ENCODE measurements at regions not wholly inside any gene's neighbourhood (a gene's known extent, or its start where the extent isn't known, plus 50 kb on each side); places are given as distances from the start of the nearest gene placed in this dataset.

- Histone ChIP-seq H3K9ac (ENCODE audit: low read depth, low read length) (no peak overlapping the region), H3K27me3 (ENCODE audit: insufficient read depth, low read length) (no peaks in the 10 kb centered on the region), H3K4me3 (ENCODE audit: low read length) (no peak overlapping the region), H3K27ac (ENCODE audit: low read length) (no peak overlapping the region), H3K4me1 (ENCODE audit: insufficient read depth, low read length) (peaks cover 10% of the 10 kb centered on the region), H3K36me3 (ENCODE audit: insufficient read depth, low read depth, low read length) (no peaks in the 10 kb centered on the region), H3K9me3 (ENCODE audit: insufficient read depth, low read depth, low read length) (no peaks in the 10 kb centered on the region)
Observed at GRCh38 chr9:86718388-86719049, 228.8 kb downstream of the GAS1 start.

DNA sequence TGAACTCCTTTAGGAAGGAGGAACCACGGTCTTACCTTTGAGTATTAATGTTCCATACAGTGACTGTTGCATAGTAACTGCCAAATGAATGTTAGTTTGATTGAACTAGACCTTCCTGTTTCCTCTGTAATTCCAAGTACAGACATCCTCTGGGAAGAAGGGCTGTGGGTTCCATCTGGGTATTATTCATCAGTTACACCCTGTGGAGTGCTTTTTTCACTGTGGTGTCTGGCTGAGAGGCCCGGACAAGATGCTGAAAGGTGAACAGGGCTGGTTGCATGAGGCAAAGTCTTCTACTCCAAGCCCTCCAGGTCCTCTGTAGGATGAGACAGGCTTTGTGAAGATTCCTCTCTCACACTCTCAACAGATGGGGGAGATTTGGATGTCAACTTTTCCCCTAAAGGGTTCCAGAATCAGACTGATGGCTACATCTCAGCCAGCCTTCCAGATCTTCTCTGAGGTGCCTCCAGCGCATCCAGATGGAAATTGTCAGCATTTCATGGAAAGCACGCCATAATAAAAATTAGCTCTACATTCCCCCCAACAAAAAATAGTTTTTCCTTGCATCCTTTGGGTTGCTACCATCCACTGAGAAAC lies 230.9 kb downstream of the GAS1 start:
- no peaks in the 10 kb centered on the region for H3K27me3 ChIP-seq (ENCODE audit: insufficient read depth, low read length)
- no peak overlapping the region for H3K27ac ChIP-seq (ENCODE audit: low read length)
- no peak overlapping the region for H3K9ac ChIP-seq (ENCODE audit: low read depth, low read length)
- no peak overlapping the region for H3K4me3 ChIP-seq (ENCODE audit: low read length)
- H3K36me3 ChIP-seq (ENCODE audit: insufficient read depth, low read depth, low read length) = no peaks in the 10 kb centered on the region
- H3K4me1 ChIP-seq (ENCODE audit: insufficient read depth, low read length) = peaks cover 5% of the 10 kb centered on the region
- H3K9me3 ChIP-seq (ENCODE audit: insufficient read depth, low read depth, low read length) = no peaks in the 10 kb centered on the region

- no peaks in the 10 kb centered on the region for H3K27me3 ChIP-seq (ENCODE audit: insufficient read depth, low read length)
- no peak overlapping the region for H3K27ac ChIP-seq (ENCODE audit: low read length)
- H3K4me1 ChIP-seq (ENCODE audit: insufficient read depth, low read length) = no peaks in the 10 kb centered on the region
- no peaks in the 10 kb centered on the region for H3K9me3 ChIP-seq (ENCODE audit: insufficient read depth, low read depth, low read length)
- H3K9ac ChIP-seq (ENCODE audit: low read depth, low read length) = no peak overlapping the region
- H3K4me3 ChIP-seq (ENCODE audit: low read length) = no peak overlapping the region
- no peaks in the 10 kb centered on the region for H3K36me3 ChIP-seq (ENCODE audit: insufficient read depth, low read depth, low read length)
Observed at GRCh38 chr9:86714999-86715398, 232.3 kb downstream of the GAS1 start.

DNA sequence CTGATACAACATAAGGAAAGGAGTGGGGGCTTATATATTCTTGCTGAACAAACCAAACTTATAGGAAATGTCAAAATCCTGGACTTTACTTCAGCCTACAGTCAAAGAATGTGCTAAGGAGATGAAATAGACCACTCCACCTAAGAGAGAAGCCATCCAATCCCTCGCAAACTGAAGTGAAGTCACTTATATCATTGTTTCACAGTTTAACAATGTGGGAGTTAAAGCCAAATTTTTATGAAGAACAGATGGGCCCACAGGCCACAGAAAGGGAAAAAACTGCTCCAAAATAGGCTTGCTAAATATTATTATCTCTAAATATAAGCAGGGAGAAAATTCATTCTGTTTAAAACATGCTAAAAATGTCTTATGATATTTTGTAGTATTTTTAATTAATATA lies 233.3 kb downstream of the GAS1 start:
- Histone ChIP-seq H3K36me3 (ENCODE audit: insufficient read depth, low read depth, low read length) (no peaks in the 10 kb centered on the region), H3K4me3 (ENCODE audit: low read length) (no peak overlapping the region), H3K4me1 (ENCODE audit: insufficient read depth, low read length) (no peaks in the 10 kb centered on the region), H3K9ac (ENCODE audit: low read depth, low read length) (no peak overlapping the region), H3K9me3 (ENCODE audit: insufficient read depth, low read depth, low read length) (no peaks in the 10 kb centered on the region), H3K27me3 (ENCODE audit: insufficient read depth, low read length) (no peaks in the 10 kb centered on the region), H3K27ac (ENCODE audit: low read length) (no peak overlapping the region)

GRCh38 chr9:86713470-86713869 lies 233.8 kb downstream of the GAS1 start:
- no peaks in the 10 kb centered on the region for H3K27me3 ChIP-seq (ENCODE audit: insufficient read depth, low read length)
- H3K9me3 ChIP-seq (ENCODE audit: insufficient read depth, low read depth, low read length) = no peaks in the 10 kb centered on the region
- no peak overlapping the region for H3K9ac ChIP-seq (ENCODE audit: low read depth, low read length)
- no peaks in the 10 kb centered on the region for H3K36me3 ChIP-seq (ENCODE audit: insufficient read depth, low read depth, low read length)
- H3K4me3 ChIP-seq (ENCODE audit: low read length) = no peak overlapping the region
- H3K4me1 ChIP-seq (ENCODE audit: insufficient read depth, low read length) = no peaks in the 10 kb centered on the region
- H3K27ac ChIP-seq (ENCODE audit: low read length) = no peak overlapping the region

DNA sequence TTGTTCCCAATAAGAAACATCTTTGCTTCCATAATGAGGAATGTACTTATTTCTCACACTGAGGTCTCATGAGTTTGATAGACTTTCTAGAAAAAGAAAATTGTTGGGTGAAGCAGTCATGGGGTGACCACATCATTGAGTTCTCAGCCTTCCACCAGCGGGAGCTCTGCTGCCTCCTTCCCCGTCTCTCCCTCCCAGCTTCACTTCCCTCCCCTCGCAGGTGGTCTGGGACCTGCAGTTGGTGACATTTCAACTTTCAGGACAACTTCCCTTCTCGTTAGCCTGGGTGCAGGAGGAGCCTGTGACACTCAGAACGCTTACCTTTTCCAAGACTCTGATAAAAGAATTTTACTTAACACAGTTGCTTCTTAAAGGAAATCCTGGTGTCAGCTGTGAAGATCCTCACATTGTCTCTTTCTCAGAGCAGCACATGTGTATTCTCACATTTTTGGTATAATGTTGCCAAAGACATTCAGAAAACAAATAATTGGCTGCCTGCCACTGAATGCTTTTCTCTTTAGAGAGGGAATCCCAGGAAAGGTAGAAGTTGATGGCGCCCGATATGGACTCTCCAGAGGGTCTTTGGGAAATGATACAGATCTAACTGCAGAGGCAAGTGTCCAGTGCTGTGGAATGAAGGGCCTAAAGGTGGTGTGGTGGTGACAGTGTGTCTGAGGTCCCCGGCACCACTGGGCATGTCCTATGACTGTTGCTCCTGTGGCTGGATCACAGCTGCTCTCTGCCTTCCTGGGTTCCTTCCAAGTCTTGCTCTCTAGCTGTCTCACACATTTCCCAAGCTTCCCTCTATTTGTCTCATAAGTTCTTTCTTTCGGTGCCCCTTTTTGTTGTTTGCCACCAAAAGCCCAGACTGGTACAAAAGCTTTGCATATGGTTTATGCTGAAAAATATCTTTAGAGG lies 238.1 kb downstream of the GAS1 start:
- H3K4me1 ChIP-seq (ENCODE audit: insufficient read depth, low read length) = no peaks in the 10 kb centered on the region
- no peaks in the 10 kb centered on the region for H3K36me3 ChIP-seq (ENCODE audit: insufficient read depth, low read depth, low read length)
- no peaks in the 10 kb centered on the region for H3K9me3 ChIP-seq (ENCODE audit: insufficient read depth, low read depth, low read length)
- H3K4me3 ChIP-seq (ENCODE audit: low read length) = no peak overlapping the region
- H3K27me3 ChIP-seq (ENCODE audit: insufficient read depth, low read length) = no peaks in the 10 kb centered on the region
- no peak overlapping the region for H3K9ac ChIP-seq (ENCODE audit: low read depth, low read length)
- no peak overlapping the region for H3K27ac ChIP-seq (ENCODE audit: low read length)

- H3K4me1 ChIP-seq (ENCODE audit: insufficient read depth, low read length) = no peaks in the 10 kb centered on the region
- H3K36me3 ChIP-seq (ENCODE audit: insufficient read depth, low read depth, low read length) = no peaks in the 10 kb centered on the region
- no peak overlapping the region for H3K9ac ChIP-seq (ENCODE audit: low read depth, low read length)
- H3K27me3 ChIP-seq (ENCODE audit: insufficient read depth, low read length) = no peaks in the 10 kb centered on the region
- no peaks in the 10 kb centered on the region for H3K9me3 ChIP-seq (ENCODE audit: insufficient read depth, low read depth, low read length)
- no peak overlapping the region for H3K4me3 ChIP-seq (ENCODE audit: low read length)
- H3K27ac ChIP-seq (ENCODE audit: low read length) = no peak overlapping the region
Observed at GRCh38 chr9:86707932-86708510, 239.3 kb downstream of the GAS1 start.

GRCh38 chr9:86706391-86706790 lies 240.9 kb downstream of the GAS1 start:
- Histone ChIP-seq H3K4me3 (ENCODE audit: low read length) (no peak overlapping the region), H3K36me3 (ENCODE audit: insufficient read depth, low read depth, low read length) (no peaks in the 10 kb centered on the region), H3K27me3 (ENCODE audit: insufficient read depth, low read length) (no peaks in the 10 kb centered on the region), H3K9ac (ENCODE audit: low read depth, low read length) (no peak overlapping the region), H3K9me3 (ENCODE audit: insufficient read depth, low read depth, low read length) (no peaks in the 10 kb centered on the region), H3K27ac (ENCODE audit: low read length) (no peak overlapping the region), H3K4me1 (ENCODE audit: insufficient read depth, low read length) (no peaks in the 10 kb centered on the region)

- Histone ChIP-seq H3K27me3 (ENCODE audit: insufficient read depth, low read length) (no peaks in the 10 kb centered on the region), H3K4me3 (ENCODE audit: low read length) (no peak overlapping the region), H3K9ac (ENCODE audit: low read depth, low read length) (no peak overlapping the region), H3K9me3 (ENCODE audit: insufficient read depth, low read depth, low read length) (no peaks in the 10 kb centered on the region), H3K4me1 (ENCODE audit: insufficient read depth, low read length) (no peaks in the 10 kb centered on the region), H3K36me3 (ENCODE audit: insufficient read depth, low read depth, low read length) (no peaks in the 10 kb centered on the region), H3K27ac (ENCODE audit: low read length) (no peak overlapping the region)
Observed at GRCh38 chr9:86705490-86705889, 241.8 kb downstream of the GAS1 start.

DNA sequence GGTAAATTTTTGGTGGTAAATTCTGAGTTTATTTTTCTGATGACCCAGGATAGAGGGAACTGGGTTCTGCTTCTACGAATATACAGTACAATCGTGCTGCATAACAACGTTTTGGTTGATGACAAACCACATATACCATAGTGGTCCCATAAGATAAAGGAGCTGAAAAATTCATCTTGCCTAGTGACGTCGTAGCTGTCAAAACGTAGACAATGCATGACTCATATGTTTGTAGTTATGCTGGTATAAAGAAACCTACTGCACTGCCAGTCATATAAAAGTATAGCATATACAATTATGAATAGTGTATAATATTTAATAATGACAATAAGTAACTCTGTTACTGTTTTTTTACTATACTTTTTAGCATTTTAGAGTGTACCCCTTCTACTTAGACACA lies 244.0 kb downstream of the GAS1 start:
- Histone ChIP-seq H3K36me3 (ENCODE audit: insufficient read depth, low read depth, low read length) (no peaks in the 10 kb centered on the region), H3K4me3 (ENCODE audit: low read length) (no peak overlapping the region), H3K9me3 (ENCODE audit: insufficient read depth, low read depth, low read length) (no peaks in the 10 kb centered on the region), H3K9ac (ENCODE audit: low read depth, low read length) (no peak overlapping the region), H3K27ac (ENCODE audit: low read length) (no peak overlapping the region), H3K27me3 (ENCODE audit: insufficient read depth, low read length) (no peaks in the 10 kb centered on the region), H3K4me1 (ENCODE audit: insufficient read depth, low read length) (no peaks in the 10 kb centered on the region)

DNA sequence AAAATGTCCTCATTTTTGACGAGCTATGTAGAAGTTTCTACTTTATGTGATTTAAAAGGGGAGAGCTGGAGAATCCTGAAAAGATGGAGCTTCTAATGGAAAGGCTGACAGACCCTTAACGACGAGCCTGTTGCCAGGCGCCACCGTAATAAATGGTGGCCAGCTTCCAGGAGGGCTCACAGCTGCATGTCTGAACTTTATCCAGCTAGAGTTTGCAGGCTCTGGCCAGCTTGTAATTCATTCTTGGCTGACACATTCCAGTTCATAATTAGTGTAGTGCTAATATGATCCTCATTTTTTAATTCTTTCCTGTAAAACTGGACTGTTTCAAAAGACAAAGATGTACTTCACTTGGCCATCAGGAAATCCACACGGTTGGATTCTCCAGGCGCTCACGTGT lies 246.7 kb downstream of the GAS1 start:
- no peak overlapping the region for H3K9ac ChIP-seq (ENCODE audit: low read depth, low read length)
- H3K27me3 ChIP-seq (ENCODE audit: insufficient read depth, low read length) = no peaks in the 10 kb centered on the region
- H3K4me1 ChIP-seq (ENCODE audit: insufficient read depth, low read length) = no peaks in the 10 kb centered on the region
- H3K4me3 ChIP-seq (ENCODE audit: low read length) = no peak overlapping the region
- no peak overlapping the region for H3K27ac ChIP-seq (ENCODE audit: low read length)
- H3K36me3 ChIP-seq (ENCODE audit: insufficient read depth, low read depth, low read length) = no peaks in the 10 kb centered on the region
- no peaks in the 10 kb centered on the region for H3K9me3 ChIP-seq (ENCODE audit: insufficient read depth, low read depth, low read length)

All from iPS-20b (cell line).